Epithelial cell of esophagus (primary cell): ENCODE measurements at regions not wholly inside any gene's neighbourhood (a gene's known extent, or its start where the extent isn't known, plus 50 kb on each side); places are given as distances from the start of the nearest gene placed in this dataset.
A peak's percentile ranks its signal among the peaks of the same experiment; 100 is the strongest.
"Not testable (repeated sequence)": the region's sequence is repeated elsewhere in the genome, so short reads cannot be mapped to it uniquely, and the experiment has no call there.

ENCODE experiments used
- DNase-seq: peaks from one replicate; pipeline ENCODE4 v3.0.0; 2010; ENCODE audit warnings: low read depth
- H3K4me3 ChIP-seq: 2 replicates; pipeline ENCODE4 v1.5.1; 2011; ENCODE audit warnings: mild to moderate bottlenecking, low read length, control low read depth
- CTCF ChIP-seq: IDR thresholded peaks from 2 replicates; pipeline ENCODE4 v1.5.1; 2011; ENCODE audit warnings: low read depth, mild to moderate bottlenecking, low read length, control low read depth, inconsistent platforms; ENCODE audit not compliant: insufficient read depth; ENCODE audit errors: missing control alignments

GRCh38 chr5:125661584-125661983, 761.6 kb upstream of the GRAMD2B start:
- no peak for DNase-seq
- no peak overlapping the region for H3K4me3 ChIP-seq
- no peak for TF ChIP-seq CTCF

GRCh38 chr5:125668884-125669283, 754.3 kb upstream of the GRAMD2B start:
- DNase-seq = peak; percentile 92
- TF ChIP-seq CTCF = no peak

GRCh38 chr5:125673359-125673950, 749.8 kb upstream of the GRAMD2B start:
- DNase-seq = no peak
- H3K4me3 ChIP-seq = no peak overlapping the region
- TF ChIP-seq CTCF = no peak

More at GRCh38 chr5:125668884-125669283, 754.3 kb upstream of the GRAMD2B start:
- no peak overlapping the region for H3K4me3 ChIP-seq

- DNase-seq = peak; percentile 7
- H3K4me3 ChIP-seq = no peak overlapping the region
- no peak for TF ChIP-seq CTCF
These were observed 743.7 kb upstream of the GRAMD2B start for GRCh38 chr5:125679522-125679921.

GRCh38 chr5:125683669-125684068, 739.5 kb upstream of the GRAMD2B start:
- DNase-seq = no peak
- no peak overlapping the region for H3K4me3 ChIP-seq
- no peak for TF ChIP-seq CTCF

- TF ChIP-seq CTCF = no peak
- no peak overlapping the region for H3K4me3 ChIP-seq
- DNase-seq = peak; percentile 36
These were observed 737.4 kb upstream of the GRAMD2B start for GRCh38 chr5:125685771-125686170.

- DNase-seq, H3K4me3 ChIP-seq: not testable (repeated sequence)
These were observed 731.3 kb upstream of the GRAMD2B start for GRCh38 chr5:125691738-125692530.
